GM12878 (cell line): ENCODE measurements at regions not wholly inside any gene's neighbourhood (a gene's known extent, or its start where the extent isn't known, plus 50 kb on each side); places are given as distances from the start of the nearest gene placed in this dataset.

Experiments
- ATAC-seq: fragments of 200-7000 bp; cut with Tn5 transposase; 3 replicates; pipeline ENCODE4 v1.9.1; 2020; ENCODE audit warnings: mild to moderate bottlenecking, moderate library complexity
- BruUV-seq: library from RNA; stranded (reverse); fragments of 400-500 nt; replicated peaks from 2 replicates; lab custom pipeline; 2021; lab: Mats Ljungman, UMichigan
- CTCF ChIA-PET: fragments of 300-600 bp; sonication (Branson Sonifier 250); formaldehyde crosslinking; extraction: SDS; loops from one replicate; lab custom pipeline; 2021; ENCODE audit warnings: inconsistent platforms; lab: Yijun Ruan, JAX
- POLR2A ChIA-PET: fragments of 350-600 bp; formaldehyde crosslinking; extraction: SDS; loops from one replicate; lab custom pipeline; 2021; ENCODE audit warnings: inconsistent platforms; lab: Charles Lee
- RAD21 ChIA-PET: fragments of 300-600 bp; sonication (Branson Sonifier 250); formaldehyde crosslinking; loops from one replicate; lab custom pipeline; 2023; ENCODE audit warnings: antibody characterized with exemption; ENCODE audit not compliant: unreplicated experiment; lab: Charles Lee
- SMC1A ChIA-PET: fragments of 300-600 bp; sonication (Branson Sonifier 250); formaldehyde crosslinking; loops from one replicate; lab custom pipeline; 2023; ENCODE audit not compliant: unreplicated experiment, uncharacterized antibody; lab: Charles Lee
- DNase-seq: peaks from one replicate; pipeline ENCODE4 v3.0.0-alpha.2; 2011; ENCODE audit warnings: low read depth, low spot score
- FAIRE-seq: peaks from 3 replicates; lab custom pipeline; 2011; peaks lifted over from hg19 to GRCh38; lab: Jason Lieb, UNC
- H2AFZ ChIP-seq: 2 replicates; pipeline ENCODE4 v1.6.0; 2011; ENCODE audit warnings: low read depth, low read length, control low read depth; ENCODE audit not compliant: control insufficient read depth
- H3K27ac ChIP-seq: 2 replicates; pipeline ENCODE4 v1.5.1; 2011; ENCODE audit warnings: control low read depth; ENCODE audit not compliant: control insufficient read depth, insufficient read depth
- H3K27me3 ChIP-seq, 2 experiments: replicated peaks in 1 of 2; 2 replicates each; pipeline versions ENCODE4 v1.6.0 to v1.6.1; 2011; ENCODE audit warnings: low read length in 1 of 2; ENCODE audit not compliant: control insufficient read depth in 2 of 2, insufficient read depth in 2 of 2
- H3K36me3 ChIP-seq, 2 experiments: 2 replicates each; pipeline ENCODE4 v1.5.1; 2011; ENCODE audit warnings: low read length in 1 of 2; ENCODE audit not compliant: control insufficient read depth in 2 of 2, insufficient read depth in 2 of 2
- H3K4me1 ChIP-seq: 2 replicates; pipeline ENCODE4 v1.6.1; 2011; ENCODE audit warnings: mild to moderate bottlenecking, low read length, moderate library complexity, mixed read lengths; ENCODE audit not compliant: control insufficient read depth, insufficient read depth
- H3K4me2 ChIP-seq: 2 replicates; pipeline ENCODE4 v1.6.0; 2011; ENCODE audit warnings: control low read depth; ENCODE audit not compliant: control insufficient read depth, insufficient read depth
- H3K4me3 ChIP-seq: fragments of 200-600 bp; sonication (generic); 2 replicates; pipeline ENCODE4 v1.5.1; 2016
- H3K79me2 ChIP-seq: 2 replicates; pipeline ENCODE4 v1.6.0; 2011; ENCODE audit warnings: low read length; ENCODE audit not compliant: control insufficient read depth, insufficient read depth
- H3K9ac ChIP-seq: 2 replicates; pipeline ENCODE4 v1.8.0; 2011; ENCODE audit warnings: low read length, control low read depth, mixed read lengths; ENCODE audit not compliant: control insufficient read depth, insufficient read depth
- H3K9me3 ChIP-seq: replicated peaks from 3 replicates; pipeline ENCODE4 v1.5.1; 2011; ENCODE audit warnings: mild to moderate bottlenecking, low read length; ENCODE audit not compliant: control insufficient read depth, insufficient read depth
- H4K20me1 ChIP-seq: 2 replicates; pipeline ENCODE4 v1.6.0; 2011; ENCODE audit not compliant: control insufficient read depth, insufficient read depth
- CUX1 ChIP-seq: IDR thresholded peaks from 2 replicates; pipeline ENCODE4 v1.6.1; 2012; ENCODE audit warnings: improper control_type of control experiment, low read depth, low read length; ENCODE audit not compliant: insufficient replicate concordance
- HDGF ChIP-seq: fragments of 450-650 bp; IDR thresholded peaks from 2 replicates; pipeline ENCODE4 v1.6.1; 2016; ENCODE audit warnings: antibody characterized with exemption
- SUZ12 ChIP-seq: fragments of 200-600 bp; sonication (generic); IDR thresholded peaks from one replicate; pipeline ENCODE4 v1.6.1; 2018; ENCODE audit warnings: antibody characterized with exemption, mild to moderate bottlenecking; ENCODE audit not compliant: unreplicated experiment
- TARDBP ChIP-seq: IDR thresholded peaks from 2 replicates; pipeline ENCODE4 v1.6.1; 2016; ENCODE audit warnings: borderline replicate concordance
- WGBS: methylation state at CpG from one replicate; pipeline ENCODE4 v1.1.6; 2016; ENCODE audit warnings: low lambda C conversion rate; ENCODE audit not compliant: insufficient replicate concordance, insufficient coverage; ENCODE audit errors: missing lambda C conversion rate; 5-methylcytosine and 5-hydroxymethylcytosine counted together
- in situ Hi-C: fragments of 300-500 bp; cut with MboI; formaldehyde crosslinking; loops from 9 replicates; pipeline ENCODE4 v1.14.3; 2018; ENCODE audit warnings: mixed read lengths
- intact Hi-C: fragments of 100-400 bp; cut with micrococcal nuclease; formaldehyde crosslinking; loops from one replicate; pipeline ENCODE4 v1.14.2; 2022; ENCODE audit not compliant: unreplicated experiment

GRCh38 chr16:5621826-5622225 is 524.2 kb upstream of the EEF2KMT start:
- Histone ChIP-seq H3K4me2 (no peak overlapping the region), H3K4me3 (no peak overlapping the region), H3K27me3 (no peaks in the 10 kb centered on the region), H3K27ac (no peak overlapping the region), H3K79me2 (no peaks in the 10 kb centered on the region), H3K9ac (no peak overlapping the region), H4K20me1 (no peaks in the 10 kb centered on the region), H2AFZ (no peak overlapping the region), H3K4me1 (no peaks in the 10 kb centered on the region), H3K36me3 (no peaks in the 10 kb centered on the region), H3K9me3 (no peaks in the 10 kb centered on the region; the same call in 2 of the 3 replicates)
- ChIA-PET CTCF (no interaction called here), POLR2A (no interaction called here), RAD21 (no interaction called here), SMC1A (no interaction called here)
- in situ Hi-C loops, result no loop called here
- no peak for DNase-seq
- ATAC-seq, result no peak
- BruUV-seq, result no TSS peak
- TF ChIP-seq HDGF (no peak), CUX1 (no peak), TARDBP (no peak), SUZ12 (no peak)
- WGBS, result 0% methylated on average over 4 of the region's 4 CpGs
- intact Hi-C loops, result no loop called here
- FAIRE-seq, result no peak
